ENCODE measurements at regions not wholly inside any gene's neighbourhood (a gene's known extent, or its start where the extent isn't known, plus 50 kb on each side); places are given as distances from the start of the nearest gene placed in this dataset.

GRCh38 chr18:25876330-25876948 is 214.0 kb downstream of the SS18 start:
- H3K4me3 ChIP-seq (ENCODE audit: low read length) = no peak overlapping the region

GRCh38 chr18:25875551-25876240 is 214.7 kb downstream of the SS18 start:
- peaks cover 5% of the 10 kb centered on the region for H3K9me3 ChIP-seq (replicated peaks; ENCODE audit: control insufficient read depth, low read depth, low read length)
- no peaks in the 10 kb centered on the region for H3K36me3 ChIP-seq (ENCODE audit: control insufficient read depth, insufficient read depth, low read length)
- no peaks in the 10 kb centered on the region for H3K27me3 ChIP-seq (ENCODE audit: control insufficient read depth, insufficient read depth, low read length)
- peak; percentile 73 for DNase-seq
- no peak overlapping the region for H3K4me3 ChIP-seq (ENCODE audit: low read length)
- 38% methylated on average over 6 of the region's 7 CpGs for WGBS (ENCODE audit: insufficient coverage)
- H3K27ac ChIP-seq (ENCODE audit: low read length) = peak overlapping the region; percentile 67
- H3K4me1 ChIP-seq (ENCODE audit: control insufficient read depth, insufficient read depth, low read length) = peaks cover 21% of the 10 kb centered on the region

More at GRCh38 chr18:25876330-25876948, 214.0 kb downstream of the SS18 start:
- Histone ChIP-seq H3K27ac (ENCODE audit: low read length) (peak overlapping the region; percentile 67), H3K27me3 (ENCODE audit: control insufficient read depth, insufficient read depth, low read length) (no peaks in the 10 kb centered on the region), H3K4me1 (ENCODE audit: control insufficient read depth, insufficient read depth, low read length) (peaks cover 21% of the 10 kb centered on the region), H3K36me3 (ENCODE audit: control insufficient read depth, insufficient read depth, low read length) (no peaks in the 10 kb centered on the region), H3K9me3 (replicated peaks; ENCODE audit: control insufficient read depth, low read depth, low read length) (peaks cover 5% of the 10 kb centered on the region)
- 18% methylated on average over 3 of the region's 7 CpGs for whole genome bisulfite sequencing (ENCODE audit: insufficient coverage)
- peak; percentile 71 for DNase-seq

- no peak overlapping the region for H3K4me3 ChIP-seq (ENCODE audit: low read length)
- H3K27me3 ChIP-seq (ENCODE audit: control insufficient read depth, insufficient read depth, low read length) = no peaks in the 10 kb centered on the region
- H3K4me1 ChIP-seq (ENCODE audit: control insufficient read depth, insufficient read depth, low read length) = peaks cover 21% of the 10 kb centered on the region
- H3K9me3 ChIP-seq (replicated peaks; ENCODE audit: control insufficient read depth, low read depth, low read length) = peaks cover 5% of the 10 kb centered on the region
- no peak for DNase-seq
- H3K27ac ChIP-seq (ENCODE audit: low read length) = no peak overlapping the region
- H3K36me3 ChIP-seq (ENCODE audit: control insufficient read depth, insufficient read depth, low read length) = no peaks in the 10 kb centered on the region
- 100% methylated on average over 1 of the region's 3 CpGs for WGBS (ENCODE audit: insufficient coverage)
Measured at GRCh38 chr18:25873833-25874232, 216.6 kb downstream of the SS18 start.

- Histone ChIP-seq H3K4me1 (ENCODE audit: control insufficient read depth, insufficient read depth, low read length) (peaks cover 6% of the 10 kb centered on the region), H3K27me3 (ENCODE audit: control insufficient read depth, insufficient read depth, low read length) (no peaks in the 10 kb centered on the region), H3K9me3 (replicated peaks; ENCODE audit: control insufficient read depth, low read depth, low read length) (peaks cover 4% of the 10 kb centered on the region), H3K36me3 (ENCODE audit: control insufficient read depth, insufficient read depth, low read length) (no peaks in the 10 kb centered on the region), H3K4me3 (ENCODE audit: low read length) (no peak overlapping the region), H3K27ac (ENCODE audit: low read length) (peak overlapping the region; percentile 5)
- no CpG with 5 or more reads among the region's 3 CpGs for whole genome bisulfite sequencing (ENCODE audit: insufficient coverage)
- peak; percentile 45 for DNase-seq
Measured at GRCh38 chr18:25866331-25866730, 224.1 kb downstream of the SS18 start.

GRCh38 chr18:25862881-25863600 is 227.4 kb downstream of the SS18 start:
- DNase-seq = peak; percentile 27
- Histone ChIP-seq H3K4me1 (ENCODE audit: control insufficient read depth, insufficient read depth, low read length) (peaks cover 6% of the 10 kb centered on the region), H3K27me3 (ENCODE audit: control insufficient read depth, insufficient read depth, low read length) (no peaks in the 10 kb centered on the region), H3K9me3 (replicated peaks; ENCODE audit: control insufficient read depth, low read depth, low read length) (peaks cover 3% of the 10 kb centered on the region), H3K27ac (ENCODE audit: low read length) (no peak overlapping the region), H3K4me3 (ENCODE audit: low read length) (no peak overlapping the region), H3K36me3 (ENCODE audit: control insufficient read depth, insufficient read depth, low read length) (no peaks in the 10 kb centered on the region)
- WGBS (ENCODE audit: insufficient coverage) = 100% methylated on average over 1 of the region's 9 CpGs

GRCh38 chr18:25853691-25854433 is 236.6 kb downstream of the SS18 start:
- Histone ChIP-seq H3K4me3 (ENCODE audit: low read length) (no peak overlapping the region), H3K9me3 (replicated peaks; ENCODE audit: control insufficient read depth, low read depth, low read length) (no peaks in the 10 kb centered on the region), H3K27me3 (ENCODE audit: control insufficient read depth, insufficient read depth, low read length) (no peaks in the 10 kb centered on the region), H3K4me1 (ENCODE audit: control insufficient read depth, insufficient read depth, low read length) (no peaks in the 10 kb centered on the region), H3K27ac (ENCODE audit: low read length) (no peak overlapping the region), H3K36me3 (ENCODE audit: control insufficient read depth, insufficient read depth, low read length) (no peaks in the 10 kb centered on the region)
- no peak for DNase-seq
- 65% methylated on average over 5 of the region's 7 CpGs for WGBS (ENCODE audit: insufficient coverage)

GRCh38 chr18:25843791-25844190 is 246.6 kb downstream of the SS18 start:
- Histone ChIP-seq H3K27ac (ENCODE audit: low read length) (no peak overlapping the region), H3K36me3 (ENCODE audit: control insufficient read depth, insufficient read depth, low read length) (no peaks in the 10 kb centered on the region), H3K27me3 (ENCODE audit: control insufficient read depth, insufficient read depth, low read length) (no peaks in the 10 kb centered on the region), H3K4me3 (ENCODE audit: low read length) (no peak overlapping the region), H3K4me1 (ENCODE audit: control insufficient read depth, insufficient read depth, low read length) (no peaks in the 10 kb centered on the region), H3K9me3 (replicated peaks; ENCODE audit: control insufficient read depth, low read depth, low read length) (no peaks in the 10 kb centered on the region)
- whole genome bisulfite sequencing (ENCODE audit: insufficient coverage) = 93% methylated on average over 3 of the region's 3 CpGs
- DNase-seq = no peak

GRCh38 chr18:25842665-25843064 is 247.7 kb downstream of the SS18 start:
- Histone ChIP-seq H3K27me3 (ENCODE audit: control insufficient read depth, insufficient read depth, low read length) (no peaks in the 10 kb centered on the region), H3K36me3 (ENCODE audit: control insufficient read depth, insufficient read depth, low read length) (no peaks in the 10 kb centered on the region), H3K9me3 (replicated peaks; ENCODE audit: control insufficient read depth, low read depth, low read length) (no peaks in the 10 kb centered on the region), H3K27ac (ENCODE audit: low read length) (no peak overlapping the region), H3K4me3 (ENCODE audit: low read length) (no peak overlapping the region), H3K4me1 (ENCODE audit: control insufficient read depth, insufficient read depth, low read length) (no peaks in the 10 kb centered on the region)
- no peak for DNase-seq
- no CpG with 5 or more reads among the region's 1 CpG for WGBS (ENCODE audit: insufficient coverage)

- DNase-seq = no peak
- peaks cover 11% of the 10 kb centered on the region for H3K4me1 ChIP-seq (ENCODE audit: control insufficient read depth, insufficient read depth, low read length)
- no peaks in the 10 kb centered on the region for H3K36me3 ChIP-seq (ENCODE audit: control insufficient read depth, insufficient read depth, low read length)
- no peak overlapping the region for H3K4me3 ChIP-seq (ENCODE audit: low read length)
- 74% methylated on average over 8 of the region's 8 CpGs for WGBS (ENCODE audit: insufficient coverage)
- no peak overlapping the region for H3K27ac ChIP-seq (ENCODE audit: low read length)
- no peaks in the 10 kb centered on the region for H3K27me3 ChIP-seq (ENCODE audit: control insufficient read depth, insufficient read depth, low read length)
- no peaks in the 10 kb centered on the region for H3K9me3 ChIP-seq (replicated peaks; ENCODE audit: control insufficient read depth, low read depth, low read length)
Measured at GRCh38 chr18:25834061-25834460, 256.4 kb downstream of the SS18 start.
